ENCODE measurements at regions not wholly inside any gene's neighbourhood (a gene's known extent, or its start where the extent isn't known, plus 50 kb on each side); places are given as distances from the start of the nearest gene placed in this dataset.

DNA sequence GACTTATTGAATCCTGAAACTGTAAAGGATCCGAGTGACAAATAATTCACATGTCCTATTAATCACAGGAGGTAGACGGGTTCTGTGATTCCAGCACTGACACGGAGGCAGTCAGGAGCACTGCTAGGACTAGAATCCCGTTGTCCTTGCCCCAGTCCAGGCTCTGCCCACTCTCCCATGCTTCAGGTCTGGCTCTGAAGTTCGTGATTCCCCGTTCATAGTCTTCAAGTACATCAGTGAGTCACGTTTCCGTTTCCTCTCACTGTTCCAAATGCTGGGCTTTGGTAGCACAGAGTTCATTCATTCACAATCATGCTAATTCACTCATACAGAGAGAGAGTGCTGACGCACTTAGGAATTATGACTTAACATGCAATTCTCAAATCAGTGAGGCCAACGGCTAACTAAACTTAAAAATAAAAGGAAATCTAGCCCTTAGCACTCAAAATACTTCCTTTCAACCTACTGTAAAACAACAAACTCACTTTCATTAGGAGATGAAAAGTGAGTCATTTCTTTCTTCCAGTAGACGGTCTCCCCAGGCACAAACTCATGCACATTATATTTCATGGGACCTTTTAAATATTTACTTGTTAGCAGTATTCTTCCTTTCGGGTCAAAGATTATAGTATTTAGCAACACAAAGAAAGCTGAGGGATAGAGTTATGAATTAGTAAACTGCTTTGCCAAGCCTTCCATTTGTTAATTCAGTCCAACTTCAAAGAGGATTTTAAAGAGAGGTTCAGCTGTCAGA is 94.0 kb upstream of the NHSL1 start (continued):
- TF ChIP-seq ISL2 (CRISPR knock-in tag; IDR thresholded peaks at IDR 0.05) (peak; percentile 65), KMT2A (CRISPR knock-in tag; IDR thresholded peaks at IDR 0.05) (peak; percentile 89), ZNF496 (CRISPR knock-in tag; IDR thresholded peaks at IDR 0.05; ENCODE audit: insufficient replicate concordance) (no peak), SRSF4 (IDR thresholded peaks at IDR 0.05; ENCODE audit: low read depth, low read length, poor library complexity, severe bottlenecking) (no peak), KLF9 (CRISPR knock-in tag; IDR thresholded peaks at IDR 0.05; ENCODE audit: low read depth) (peak; percentile 42; the same call in 1 of the 2 replicates), MXD4 (CRISPR knock-in tag; IDR thresholded peaks at IDR 0.05) (no peak)
- TF ChIP-seq, protein P1, sequence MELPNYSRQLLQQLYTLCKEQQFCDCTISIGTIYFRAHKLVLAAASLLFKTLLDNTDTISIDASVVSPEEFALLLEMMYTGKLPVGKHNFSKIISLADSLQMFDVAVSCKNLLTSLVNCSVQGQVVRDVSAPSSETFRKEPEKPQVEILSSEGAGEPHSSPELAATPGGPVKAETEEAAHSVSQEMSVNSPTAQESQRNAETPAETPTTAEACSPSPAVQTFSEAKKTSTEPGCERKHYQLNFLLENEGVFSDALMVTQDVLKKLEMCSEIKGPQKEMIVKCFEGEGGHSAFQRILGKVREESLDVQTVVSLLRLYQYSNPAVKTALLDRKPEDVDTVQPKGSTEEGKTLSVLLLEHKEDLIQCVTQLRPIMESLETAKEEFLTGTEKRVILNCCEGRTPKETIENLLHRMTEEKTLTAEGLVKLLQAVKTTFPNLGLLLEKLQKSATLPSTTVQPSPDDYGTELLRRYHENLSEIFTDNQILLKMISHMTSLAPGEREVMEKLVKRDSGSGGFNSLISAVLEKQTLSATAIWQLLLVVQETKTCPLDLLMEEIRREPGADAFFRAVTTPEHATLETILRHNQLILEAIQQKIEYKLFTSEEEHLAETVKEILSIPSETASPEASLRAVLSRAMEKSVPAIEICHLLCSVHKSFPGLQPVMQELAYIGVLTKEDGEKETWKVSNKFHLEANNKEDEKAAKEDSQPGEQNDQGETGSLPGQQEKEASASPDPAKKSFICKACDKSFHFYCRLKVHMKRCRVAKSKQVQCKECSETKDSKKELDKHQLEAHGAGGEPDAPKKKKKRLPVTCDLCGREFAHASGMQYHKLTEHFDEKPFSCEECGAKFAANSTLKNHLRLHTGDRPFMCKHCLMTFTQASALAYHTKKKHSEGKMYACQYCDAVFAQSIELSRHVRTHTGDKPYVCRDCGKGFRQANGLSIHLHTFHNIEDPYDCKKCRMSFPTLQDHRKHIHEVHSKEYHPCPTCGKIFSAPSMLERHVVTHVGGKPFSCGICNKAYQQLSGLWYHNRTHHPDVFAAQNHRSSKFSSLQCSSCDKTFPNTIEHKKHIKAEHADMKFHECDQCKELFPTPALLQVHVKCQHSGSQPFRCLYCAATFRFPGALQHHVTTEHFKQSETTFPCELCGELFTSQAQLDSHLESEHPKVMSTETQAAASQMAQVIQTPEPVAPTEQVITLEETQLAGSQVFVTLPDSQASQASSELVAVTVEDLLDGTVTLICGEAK (IDR thresholded peaks at IDR 0.05), result no peak
- TF ChIP-seq, protein P1 (CRISPR knock-in tag; IDR thresholded peaks at IDR 0.05), result no peak
- TF ChIP-seq, protein P2, sequence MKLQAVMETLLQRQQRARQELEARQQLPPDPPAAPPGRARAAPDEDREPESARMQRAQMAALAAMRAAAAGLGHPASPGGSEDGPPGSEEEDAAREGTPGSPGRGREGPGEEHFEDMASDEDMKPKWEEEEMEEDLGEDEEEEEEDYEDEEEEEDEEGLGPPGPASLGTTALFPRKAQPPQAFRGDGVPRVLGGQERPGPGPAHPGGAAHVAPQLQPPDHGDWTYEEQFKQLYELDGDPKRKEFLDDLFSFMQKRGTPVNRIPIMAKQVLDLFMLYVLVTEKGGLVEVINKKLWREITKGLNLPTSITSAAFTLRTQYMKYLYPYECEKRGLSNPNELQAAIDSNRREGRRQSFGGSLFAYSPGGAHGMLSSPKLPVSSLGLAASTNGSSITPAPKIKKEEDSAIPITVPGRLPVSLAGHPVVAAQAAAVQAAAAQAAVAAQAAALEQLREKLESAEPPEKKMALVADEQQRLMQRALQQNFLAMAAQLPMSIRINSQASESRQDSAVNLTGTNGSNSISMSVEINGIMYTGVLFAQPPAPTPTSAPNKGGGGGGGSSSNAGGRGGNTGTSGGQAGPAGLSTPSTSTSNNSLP (IDR thresholded peaks at IDR 0.05; ENCODE audit: low read depth, low read length), result peak; percentile 67; the same call in 1 of the 2 replicates
- TF ChIP-seq, protein P3, sequence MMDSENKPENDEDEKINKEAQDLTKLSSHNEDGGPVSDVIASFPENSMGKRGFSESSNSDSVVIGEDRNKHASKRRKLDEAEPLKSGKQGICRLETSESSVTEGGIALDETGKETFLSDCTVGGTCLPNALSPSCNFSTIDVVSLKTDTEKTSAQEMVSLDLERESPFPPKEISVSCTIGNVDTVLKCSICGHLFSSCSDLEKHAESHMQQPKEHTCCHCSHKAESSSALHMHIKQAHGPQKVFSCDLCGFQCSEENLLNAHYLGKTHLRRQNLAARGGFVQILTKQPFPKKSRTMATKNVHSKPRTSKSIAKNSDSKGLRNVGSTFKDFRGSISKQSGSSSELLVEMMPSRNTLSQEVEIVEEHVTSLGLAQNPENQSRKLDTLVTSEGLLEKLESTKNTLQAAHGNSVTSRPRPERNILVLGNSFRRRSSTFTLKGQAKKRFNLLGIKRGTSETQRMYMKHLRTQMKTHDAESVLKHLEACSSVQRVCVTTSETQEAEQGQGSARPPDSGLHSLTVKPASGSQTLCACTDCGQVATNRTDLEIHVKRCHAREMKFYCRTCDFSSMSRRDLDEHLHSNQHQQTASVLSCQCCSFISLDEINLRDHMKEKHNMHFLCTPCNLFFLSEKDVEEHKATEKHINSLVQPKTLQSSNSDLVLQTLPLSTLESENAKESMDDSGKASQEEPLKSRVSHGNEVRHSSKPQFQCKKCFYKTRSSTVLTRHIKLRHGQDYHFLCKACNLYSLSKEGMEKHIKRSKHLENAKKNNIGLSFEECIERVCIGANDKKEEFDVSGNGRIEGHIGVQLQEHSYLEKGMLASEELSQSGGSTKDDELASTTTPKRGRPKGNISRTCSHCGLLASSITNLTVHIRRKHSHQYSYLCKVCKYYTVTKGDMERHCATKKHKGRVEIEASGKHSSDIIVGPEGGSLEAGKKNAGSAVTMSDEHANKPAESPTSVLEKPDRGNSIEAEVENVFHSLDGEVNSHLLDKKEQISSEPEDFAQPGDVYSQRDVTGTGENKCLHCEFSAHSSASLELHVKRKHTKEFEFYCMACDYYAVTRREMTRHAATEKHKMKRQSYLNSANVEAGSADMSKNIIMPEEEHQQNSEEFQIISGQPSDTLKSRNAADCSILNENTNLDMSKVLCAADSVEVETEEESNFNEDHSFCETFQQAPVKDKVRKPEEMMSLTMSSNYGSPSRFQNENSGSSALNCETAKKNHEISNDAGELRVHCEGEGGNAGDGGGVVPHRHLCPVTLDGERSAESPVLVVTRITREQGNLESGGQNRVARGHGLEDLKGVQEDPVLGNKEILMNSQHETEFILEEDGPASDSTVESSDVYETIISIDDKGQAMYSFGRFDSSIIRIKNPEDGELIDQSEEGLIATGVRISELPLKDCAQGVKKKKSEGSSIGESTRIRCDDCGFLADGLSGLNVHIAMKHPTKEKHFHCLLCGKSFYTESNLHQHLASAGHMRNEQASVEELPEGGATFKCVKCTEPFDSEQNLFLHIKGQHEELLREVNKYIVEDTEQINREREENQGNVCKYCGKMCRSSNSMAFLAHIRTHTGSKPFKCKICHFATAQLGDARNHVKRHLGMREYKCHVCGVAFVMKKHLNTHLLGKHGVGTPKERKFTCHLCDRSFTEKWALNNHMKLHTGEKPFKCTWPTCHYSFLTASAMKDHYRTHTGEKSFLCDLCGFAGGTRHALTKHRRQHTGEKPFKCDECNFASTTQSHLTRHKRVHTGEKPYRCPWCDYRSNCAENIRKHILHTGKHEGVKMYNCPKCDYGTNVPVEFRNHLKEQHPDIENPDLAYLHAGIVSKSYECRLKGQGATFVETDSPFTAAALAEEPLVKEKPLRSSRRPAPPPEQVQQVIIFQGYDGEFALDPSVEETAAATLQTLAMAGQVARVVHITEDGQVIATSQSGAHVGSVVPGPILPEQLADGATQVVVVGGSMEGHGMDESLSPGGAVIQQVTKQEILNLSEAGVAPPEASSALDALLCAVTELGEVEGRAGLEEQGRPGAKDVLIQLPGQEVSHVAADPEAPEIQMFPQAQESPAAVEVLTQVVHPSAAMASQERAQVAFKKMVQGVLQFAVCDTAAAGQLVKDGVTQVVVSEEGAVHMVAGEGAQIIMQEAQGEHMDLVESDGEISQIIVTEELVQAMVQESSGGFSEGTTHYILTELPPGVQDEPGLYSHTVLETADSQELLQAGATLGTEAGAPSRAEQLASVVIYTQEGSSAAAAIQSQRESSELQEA (CRISPR knock-in tag; IDR thresholded peaks at IDR 0.05; ENCODE audit: not compliant biosample characterization), result no peak
